Sigmoid colon (tissue), 6 donors: ENCODE measurements at regions not wholly inside any gene's neighbourhood (a gene's known extent, or its start where the extent isn't known, plus 50 kb on each side); places are given as distances from the start of the nearest gene placed in this dataset.

Source experiments
- DNase-seq: peaks from one replicate; pipeline ENCODE4 v3.0.0-alpha.2; 2019
- H3K27ac ChIP-seq, 4 donors: fragments of 200-600 bp; sonication (generic); one replicate each; pipeline ENCODE4 v1.5.1; 2016 to 2019; ENCODE audit warnings: mild to moderate bottlenecking in 1 of 4
- H3K27me3 ChIP-seq, 3 donors: fragments of 200-600 bp; sonication (generic); one replicate each; pipeline ENCODE4 v1.5.1; 2019; ENCODE audit warnings: mild to moderate bottlenecking in 1 of 3
- H3K36me3 ChIP-seq, 4 donors: fragments of 200-600 bp; sonication (generic); one replicate each; pipeline ENCODE4 v1.5.1; 2016 to 2019
- H3K4me1 ChIP-seq, 4 donors: fragments of 200-600 bp; sonication (generic); one replicate each; pipeline ENCODE4 v1.5.1; 2017 to 2019
- H3K4me3 ChIP-seq, 4 donors: fragments of 200-600 bp; sonication (generic); one replicate each; pipeline ENCODE4 v1.5.1; 2017 to 2019; ENCODE audit warnings: mild to moderate bottlenecking in 2 of 4, moderate library complexity in 1 of 4
- H3K9me3 ChIP-seq, 4 donors: fragments of 200-600 bp in 3 of 4; sonication (generic) in 3 of 4; one replicate each; pipeline versions ENCODE4 v1.5.1 to v1.6.1; 2013 to 2019
- CTCF ChIP-seq, 4 experiments: fragments of 450-650 bp in 3 of 4; fragments of 200-600 bp in 1 of 4; IDR thresholded peaks; one replicate each; pipeline ENCODE4 v1.5.1; 2016 to 2019; ENCODE audit warnings: antibody characterized with exemption in 4 of 4, mild to moderate bottlenecking in 3 of 4, moderate library complexity in 2 of 4
- EP300 ChIP-seq, 4 donors: sonication (generic); formaldehyde crosslinking; IDR thresholded peaks; one replicate each; pipeline ENCODE4 v1.6.1; 2017; ENCODE audit warnings: antibody characterized with exemption in 4 of 4
- POLR2A ChIP-seq, 2 donors: fragments of 450-650 bp; IDR thresholded peaks; one replicate each; pipeline ENCODE4 v1.6.1; 2016; ENCODE audit warnings: antibody characterized with exemption in 2 of 2, mild to moderate bottlenecking in 2 of 2, moderate library complexity in 2 of 2
- POLR2AphosphoS5 ChIP-seq, 4 donors: sonication (generic); formaldehyde crosslinking; IDR thresholded peaks; one replicate each; pipeline ENCODE4 v1.6.1; 2017; ENCODE audit warnings: antibody characterized with exemption in 4 of 4
- WGBS, 2 donors: extraction: QIAGEN DNeasy Blood & Tissue Kit; methylation state at CpG; one replicate each; pipeline ENCODE4 v1.1.7; 2013; 5-methylcytosine and 5-hydroxymethylcytosine counted together
- intact Hi-C: fragments of 100-400 bp; cut with DNase I; formaldehyde crosslinking; loops from one replicate; pipeline ENCODE4 v1.15.1; 2023
- donor health status: healthy with polysubstance abuse.
- donor health status: healthy.

GRCh38 chr15:62896380-62896866 is 146.1 kb upstream of the TPM1 start:
- 65 to 73% methylated on average over 3 of the region's 3 CpGs for WGBS, 2 donors
- intact Hi-C loops = no loop called here
- TF ChIP-seq POLR2A (IDR thresholded peaks at IDR 0.05) = no peak
- no peak for TF ChIP-seq CTCF (IDR thresholded peaks at IDR 0.05)
- no peak for TF ChIP-seq POLR2AphosphoS5 (IDR thresholded peaks at IDR 0.05)
- TF ChIP-seq EP300 (IDR thresholded peaks at IDR 0.05) = no peak
- no peaks in the 10 kb centered on the region for H3K27me3 ChIP-seq
- no peaks in the 10 kb centered on the region for H3K36me3 ChIP-seq
- H3K4me3 ChIP-seq = no peak overlapping the region
- DNase-seq = no peak
- H3K9me3 ChIP-seq = no peaks in the 10 kb centered on the region
- H3K27ac ChIP-seq = peak overlapping the region; percentile 85 to 96 (median 90)
- H3K4me1 ChIP-seq = peaks cover 0 to 73% (median 68%) of the 10 kb centered on the region in 4 donors

GRCh38 chr15:62896969-62897486 is 145.5 kb upstream of the TPM1 start:
- peak overlapping the region in 2 of 4 donors; percentile 24 to 27 for H3K4me3 ChIP-seq
- TF ChIP-seq POLR2AphosphoS5 (IDR thresholded peaks at IDR 0.05) (peak; percentile 33 to 84 (median 75)), POLR2A (IDR thresholded peaks at IDR 0.05) (no peak), EP300 (IDR thresholded peaks at IDR 0.05) (peak; percentile 70 to 98 (median 92)), CTCF (IDR thresholded peaks at IDR 0.05) (no peak)
- H3K4me1 ChIP-seq = peaks cover 0 to 77% (median 73%) of the 10 kb centered on the region in 4 donors
- H3K9me3 ChIP-seq = no peaks in the 10 kb centered on the region
- H3K36me3 ChIP-seq = no peaks in the 10 kb centered on the region
- 13 to 58% methylated on average over 19 of the region's 19 CpGs for whole genome bisulfite sequencing, 2 donors
- intact Hi-C loops = no loop called here
- DNase-seq = peak; percentile 97
- H3K27me3 ChIP-seq = no peaks in the 10 kb centered on the region
- H3K27ac ChIP-seq = peak overlapping the region; percentile 85 to 96 (median 90)

GRCh38 chr15:62897634-62898033 is 144.9 kb upstream of the TPM1 start:
- Histone ChIP-seq H3K4me1 (peaks cover 0 to 77% (median 73%) of the 10 kb centered on the region in 4 donors), H3K9me3 (no peaks in the 10 kb centered on the region), H3K4me3 (peak overlapping the region in 2 of 4 donors; percentile 24 to 27), H3K27ac (peak overlapping the region; percentile 85 to 96 (median 90)), H3K36me3 (no peaks in the 10 kb centered on the region), H3K27me3 (no peaks in the 10 kb centered on the region)
- 50 to 73% methylated on average over 8 of the region's 8 CpGs for WGBS, 2 donors
- TF ChIP-seq CTCF (IDR thresholded peaks at IDR 0.05) = no peak
- no peak for TF ChIP-seq POLR2A (IDR thresholded peaks at IDR 0.05)
- TF ChIP-seq EP300 (IDR thresholded peaks at IDR 0.05) = no peak
- TF ChIP-seq POLR2AphosphoS5 (IDR thresholded peaks at IDR 0.05) = no peak
- DNase-seq = no peak
- intact Hi-C loops = loop anchor here (1.0 to 2.0 kb wide), 2 partner anchors 49 to 144 kb away; no protein-coding TSS in a partner anchor

- Histone ChIP-seq H3K4me3 (no peak overlapping the region), H3K27me3 (no peaks in the 10 kb centered on the region), H3K9me3 (no peaks in the 10 kb centered on the region), H3K36me3 (no peaks in the 10 kb centered on the region), H3K4me1 (peaks cover 0 to 76% (median 71%) of the 10 kb centered on the region in 4 donors), H3K27ac (peak overlapping the region; percentile 85 to 96 (median 90))
- peak; percentile 93 for DNase-seq
- WGBS, 2 donors = 13 to 48% methylated on average over 2 of the region's 2 CpGs
- intact Hi-C loops = loop anchor here (2.0 kb wide), 1 partner anchor 50 kb away; no protein-coding TSS in a partner anchor
- TF ChIP-seq EP300 (IDR thresholded peaks at IDR 0.05) = peak; percentile 99 to 100 (median 100)
- TF ChIP-seq POLR2AphosphoS5 (IDR thresholded peaks at IDR 0.05) = peak; percentile 97 to 99 (median 98)
- no peak for TF ChIP-seq CTCF (IDR thresholded peaks at IDR 0.05)
- TF ChIP-seq POLR2A (IDR thresholded peaks at IDR 0.05) = no peak
Observed at GRCh38 chr15:62899090-62899493, 143.5 kb upstream of the TPM1 start.
